ENCODE measurements at regions not wholly inside any gene's neighbourhood (a gene's known extent, or its start where the extent isn't known, plus 50 kb on each side); places are given as distances from the start of the nearest gene placed in this dataset.

GRCh38 chr17:36720131-36720530 is 118.7 kb downstream of the MRM1 start:
- no peak for TF ChIP-seq CTCF (IDR thresholded peaks at IDR 0.05)
- no peak for TF ChIP-seq POLR2A (IDR thresholded peaks at IDR 0.05)

Measured in thyroid gland (tissue), 4 donors.